NCI-H748 (cell line): ENCODE measurements at regions not wholly inside any gene's neighbourhood (a gene's known extent, or its start where the extent isn't known, plus 50 kb on each side); places are given as distances from the start of the nearest gene placed in this dataset.
"Not testable (repeated sequence)": the region's sequence is repeated elsewhere in the genome, so short reads cannot be mapped to it uniquely, and the experiment has no call there.

Experiments
- DNase-seq: peaks from one replicate; lab custom pipeline; 2025; ENCODE audit not compliant: unreplicated experiment; lab: John Stamatoyannopoulos, UW

DNA sequence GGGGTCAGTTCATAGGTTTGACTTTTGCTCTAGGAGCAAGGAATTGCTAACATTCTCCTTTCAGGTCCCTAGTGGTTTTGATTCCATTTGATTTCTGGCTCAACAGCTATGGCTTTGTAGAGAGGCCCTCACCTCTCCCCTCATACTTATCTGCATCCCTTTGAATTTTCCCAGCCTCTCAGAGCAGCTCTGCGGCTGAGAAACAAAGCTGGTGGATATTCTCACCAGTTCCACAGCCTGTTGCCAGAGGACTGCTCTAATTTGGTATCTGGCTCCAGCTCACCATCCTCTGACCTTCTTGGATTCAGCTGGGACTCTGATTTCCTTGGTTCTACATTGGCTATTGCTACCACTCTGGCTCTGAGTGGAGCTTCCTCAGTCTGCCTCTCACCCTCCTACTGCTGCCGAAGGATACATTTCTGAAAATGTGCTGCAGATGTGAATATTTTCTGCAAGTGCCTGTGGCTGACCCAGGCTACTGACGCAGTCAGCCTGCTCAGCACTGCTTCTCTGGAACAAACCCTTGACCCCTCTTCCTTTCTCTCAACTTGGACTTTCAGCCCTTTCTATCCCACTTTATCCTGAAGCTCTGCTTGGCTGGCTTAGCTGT lies 110.9 kb upstream of the ENPEP start:
- DNase-seq = no peak

DNA sequence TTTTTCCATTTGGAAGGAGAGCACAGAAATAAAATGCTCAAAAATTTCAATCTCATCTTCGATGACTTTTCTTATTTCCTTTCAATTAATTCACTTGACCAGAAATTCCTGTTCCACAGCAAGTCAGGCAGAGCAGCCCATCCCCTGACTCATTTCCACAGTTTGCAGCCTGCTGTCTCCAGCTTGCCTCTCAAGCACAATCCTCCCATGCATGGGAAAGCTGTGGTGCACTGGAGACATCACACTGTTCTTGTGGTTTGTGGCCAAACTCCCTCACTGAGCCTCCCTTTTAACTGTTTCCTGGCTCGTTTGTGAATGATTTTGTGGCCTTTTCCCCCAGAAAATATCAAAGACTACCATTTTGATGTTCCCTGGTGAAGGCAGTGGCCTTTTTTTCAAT lies 114.0 kb upstream of the ENPEP start:
- no peak for DNase-seq

DNA sequence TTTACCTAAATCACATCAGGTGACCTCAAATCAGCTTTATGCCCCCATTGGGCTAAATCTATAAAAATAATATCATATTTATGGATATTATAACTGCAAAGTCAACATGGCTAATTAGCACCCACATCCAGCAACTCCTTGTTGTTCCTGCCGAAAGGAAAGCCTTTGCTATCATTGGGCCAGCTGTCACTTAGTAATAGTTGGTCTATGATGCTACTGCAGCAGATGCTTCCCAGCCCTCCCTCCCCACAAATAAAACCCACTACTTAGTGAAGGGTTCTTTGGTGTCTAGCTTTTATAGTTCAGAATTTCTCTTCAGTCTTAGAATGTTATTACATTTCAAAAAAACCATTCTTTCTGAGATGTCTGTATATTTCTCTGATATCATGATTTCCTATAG lies 116.9 kb upstream of the ENPEP start:
- no peak for DNase-seq

DNA sequence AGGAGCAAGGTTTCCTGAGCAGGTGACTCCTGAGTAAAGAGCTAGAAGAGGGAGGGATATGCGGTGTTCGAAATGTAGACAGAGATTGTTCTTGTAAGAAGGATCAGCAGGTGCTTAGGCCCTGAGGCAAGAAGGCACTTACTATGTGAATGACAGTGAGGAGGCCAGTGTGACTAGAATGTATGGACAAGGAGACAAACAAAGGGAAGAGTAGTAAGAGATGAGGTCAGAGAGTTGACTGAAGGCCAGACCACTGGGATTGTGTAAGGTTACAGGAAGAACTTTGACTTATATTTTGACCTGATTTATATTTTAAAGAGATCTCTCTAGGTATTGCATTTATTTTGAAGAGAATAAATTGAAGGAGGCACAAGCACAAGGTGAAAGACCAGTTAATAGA lies 118.4 kb upstream of the ENPEP start:
- DNase-seq = no peak

DNA sequence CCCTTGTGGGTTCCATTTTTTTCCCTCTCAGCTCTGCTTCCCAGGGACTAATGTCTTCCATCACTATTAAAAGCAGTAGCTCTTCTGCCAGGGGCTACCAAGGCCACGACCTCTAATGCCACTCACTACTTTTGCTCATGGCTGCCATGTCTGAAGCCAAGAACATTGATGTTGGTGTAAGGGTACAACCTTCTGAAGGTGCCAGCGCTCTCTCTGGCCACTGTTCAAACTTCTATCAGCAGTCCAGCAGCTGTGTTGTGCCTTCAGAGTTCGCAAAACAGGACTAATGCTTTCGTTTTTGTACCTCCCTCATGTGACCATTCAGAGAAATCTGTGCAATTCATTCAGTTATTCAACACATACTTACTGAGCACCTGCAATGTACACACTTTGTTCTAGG lies 121.5 kb upstream of the ENPEP start:
- DNase-seq = no peak

DNA sequence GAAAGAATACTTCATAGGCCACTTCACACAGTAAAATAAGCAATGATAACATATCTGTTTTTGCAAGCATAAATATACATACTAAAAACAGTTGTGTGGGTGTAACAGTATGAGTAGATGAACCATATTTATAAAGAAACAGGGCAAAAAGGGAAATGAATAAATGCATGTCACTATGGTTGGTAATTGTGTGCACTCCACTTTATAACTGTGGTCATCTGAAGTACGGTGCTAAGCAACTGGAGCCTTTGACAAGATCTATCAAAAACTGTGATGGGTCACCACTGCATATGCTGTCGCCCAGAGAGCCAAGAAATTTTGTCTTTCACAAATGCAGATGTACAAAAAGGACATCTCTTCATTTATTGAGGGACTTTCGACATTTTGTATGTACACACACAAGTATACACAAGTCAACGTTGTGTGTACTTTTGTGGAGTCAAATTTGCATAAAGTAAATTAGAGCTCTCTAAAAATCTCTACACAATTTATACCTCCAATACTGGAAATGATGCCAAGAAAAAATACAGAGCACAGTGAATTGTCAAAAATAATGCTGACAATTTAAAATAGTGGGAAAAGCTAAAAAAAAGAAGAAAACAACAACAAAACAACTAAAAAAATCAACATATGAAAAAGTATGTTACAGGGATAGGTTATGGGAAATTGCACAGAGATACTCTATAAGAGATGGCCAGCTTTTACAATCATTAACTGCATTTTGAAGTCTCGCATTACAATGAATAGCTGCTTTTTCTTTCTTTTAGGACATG lies 123.1 kb upstream of the ENPEP start:
- DNase-seq = no peak

DNA sequence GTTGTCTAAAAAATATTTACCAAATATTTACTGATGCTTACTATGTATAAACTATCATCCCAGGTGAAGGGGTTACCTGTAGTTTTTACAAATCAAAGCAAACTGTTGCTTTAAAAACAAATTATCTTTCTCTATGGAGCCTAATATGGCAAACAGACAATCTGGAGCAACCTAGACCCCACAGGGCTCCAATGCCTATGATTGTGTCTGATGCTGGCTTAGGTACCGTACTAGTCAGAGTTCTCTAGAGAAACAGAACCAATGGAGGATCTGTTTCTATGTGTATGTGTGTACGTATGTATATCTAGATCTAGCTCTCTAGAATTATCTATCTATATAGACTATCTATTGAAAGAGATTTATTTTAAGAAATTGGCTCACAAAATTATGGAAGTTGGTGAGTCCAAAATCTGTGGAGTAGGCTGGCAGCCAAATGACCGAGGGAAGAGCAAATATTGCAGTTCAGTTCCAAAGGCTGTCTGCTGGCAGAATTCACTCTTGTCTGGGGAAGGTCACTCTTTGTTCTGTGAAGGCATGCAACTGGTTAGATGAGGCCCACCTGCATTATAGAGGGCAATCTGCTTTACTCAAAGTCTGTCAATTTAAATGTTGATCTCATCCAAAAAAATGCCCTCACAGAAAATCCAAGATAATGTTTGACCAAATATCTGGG lies 127.1 kb upstream of the ENPEP start:
- no peak for DNase-seq

DNA sequence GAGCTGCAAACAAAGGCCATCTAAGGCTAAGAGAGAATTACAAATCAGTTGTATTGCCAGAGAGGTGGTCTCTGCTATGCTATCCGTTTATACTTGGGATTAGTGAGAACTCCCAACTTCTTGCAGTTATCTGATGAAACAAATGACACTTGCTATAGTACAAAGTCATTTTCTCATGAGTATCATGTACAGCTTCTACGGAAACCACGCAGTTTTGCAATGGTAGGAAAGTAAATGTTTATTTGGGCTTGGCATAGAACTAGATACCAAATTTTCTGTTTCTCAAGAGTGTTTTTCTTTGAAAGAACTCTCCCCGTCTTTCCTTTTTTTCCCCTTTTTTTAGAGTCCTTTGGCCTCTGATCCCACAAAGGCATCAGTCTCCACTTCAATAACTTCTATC lies 128.2 kb upstream of the ENPEP start:
- no peak for DNase-seq

DNA sequence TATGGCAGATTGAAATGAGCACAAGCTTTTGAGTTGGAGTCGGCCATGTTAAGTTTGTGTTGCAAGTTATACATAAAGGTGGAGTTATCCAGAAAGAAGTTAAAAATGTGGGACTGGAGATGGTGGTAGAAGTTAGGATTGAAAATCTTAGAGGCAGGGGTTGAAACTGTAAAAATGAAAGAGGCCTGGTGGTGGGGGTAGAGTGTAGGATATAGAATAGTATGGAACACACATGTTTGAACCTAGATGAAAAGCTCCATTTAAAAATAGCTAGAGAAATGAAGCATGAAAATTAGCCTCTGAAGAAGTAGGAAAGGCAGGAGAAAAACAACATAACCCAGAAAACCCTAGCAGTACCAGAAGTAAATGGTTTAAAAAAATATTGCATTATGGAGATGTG lies 131.8 kb upstream of the ENPEP start:
- no peak for DNase-seq

DNA sequence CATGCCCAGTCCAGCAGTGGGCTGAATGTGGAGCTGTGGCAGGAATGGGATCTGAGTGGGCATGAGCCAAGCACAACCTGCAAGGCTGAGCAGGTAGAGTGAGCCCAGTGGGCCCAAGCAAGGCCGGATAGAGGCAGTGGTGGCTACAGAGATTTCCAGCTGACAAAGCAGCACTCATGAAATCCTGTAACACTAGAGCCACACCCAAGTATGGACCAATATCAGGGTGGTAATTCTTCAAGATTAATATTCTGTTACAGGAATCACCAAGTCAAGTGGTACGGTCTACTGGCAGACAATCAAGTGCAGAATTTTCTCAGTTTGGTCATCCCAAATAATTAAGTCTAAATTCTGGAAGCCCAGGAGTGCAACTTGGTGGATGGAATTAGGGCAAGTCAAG lies 132.4 kb upstream of the ENPEP start:
- DNase-seq = no peak

DNA sequence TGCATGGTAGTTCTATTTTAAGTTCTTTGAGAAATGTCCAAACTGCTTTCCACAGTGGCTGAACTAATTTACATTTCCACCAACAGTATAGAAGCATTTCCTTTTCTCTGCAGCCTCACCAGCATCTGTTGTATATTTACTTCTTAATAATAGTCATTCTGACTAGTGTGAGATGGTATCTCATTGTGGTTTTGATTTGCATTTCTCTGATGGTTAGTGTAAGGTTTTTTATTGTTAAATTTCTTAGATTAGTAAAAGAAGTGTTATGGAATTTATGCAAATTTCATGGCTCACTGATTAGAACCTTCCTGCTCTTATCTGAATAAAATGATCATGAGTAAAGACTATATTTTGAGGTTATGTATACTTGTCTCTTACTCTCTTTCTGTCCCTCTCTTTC lies 134.8 kb upstream of the ENPEP start:
- not testable (repeated sequence) for DNase-seq

DNA sequence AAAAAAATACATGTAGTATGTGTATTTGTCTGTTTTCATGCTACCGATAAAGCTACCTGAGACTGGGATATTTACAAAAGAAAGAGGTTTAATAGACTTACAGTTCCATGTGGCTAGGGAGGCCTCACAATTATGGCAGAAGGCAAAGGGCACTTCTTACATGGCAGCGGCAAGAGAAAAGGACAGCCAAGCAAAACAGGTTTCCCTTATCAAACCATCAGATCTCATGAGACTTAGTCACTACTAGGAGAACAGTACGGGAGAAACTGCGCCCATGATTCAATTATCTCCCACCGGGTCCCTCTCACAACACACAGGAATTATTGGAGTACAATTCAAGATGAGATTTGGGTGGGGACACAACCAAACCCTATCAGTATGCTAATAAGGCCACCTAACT lies 137.0 kb upstream of the ELOVL6 start:
- DNase-seq = no peak

DNA sequence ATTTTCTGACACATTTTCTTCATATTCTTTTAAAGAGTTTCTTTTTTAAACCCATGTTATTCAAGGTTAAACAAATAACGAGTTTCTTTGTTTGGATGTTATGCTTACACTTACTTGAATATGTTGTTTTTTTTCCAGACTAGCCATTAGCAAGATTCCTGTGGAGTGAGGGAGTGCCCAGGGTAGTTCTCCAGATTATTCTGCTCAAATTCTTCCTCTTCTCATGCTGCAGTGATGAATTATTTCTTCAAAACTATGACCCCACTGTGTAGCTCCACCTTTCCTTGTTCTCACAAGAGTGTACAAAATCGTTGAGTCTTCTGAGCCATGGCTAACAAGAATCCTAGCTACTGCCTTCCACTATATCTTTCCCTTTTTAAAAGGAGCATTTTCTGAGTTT lies 134.1 kb upstream of the ELOVL6 start:
- DNase-seq = no peak

DNA sequence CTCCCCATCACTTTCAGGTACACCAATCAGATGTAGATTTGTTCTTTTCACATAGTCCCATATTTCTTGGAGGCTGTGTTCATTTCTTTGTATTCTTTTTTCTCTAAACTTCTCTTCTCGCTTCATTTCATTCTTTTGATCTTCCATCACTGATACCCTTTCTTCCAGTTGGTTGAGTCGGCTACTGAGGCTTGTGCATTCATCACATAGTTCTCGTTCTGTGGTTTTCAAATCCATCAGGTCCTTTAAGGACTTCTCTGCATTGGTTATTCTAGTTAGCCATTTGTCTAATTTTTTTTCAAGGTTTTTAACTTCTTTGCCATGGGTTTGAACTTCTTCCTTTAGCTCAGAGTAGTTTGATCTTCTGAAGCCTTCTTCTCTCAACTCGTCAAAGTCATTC lies 128.0 kb upstream of the ELOVL6 start:
- DNase-seq = not testable (repeated sequence)

DNA sequence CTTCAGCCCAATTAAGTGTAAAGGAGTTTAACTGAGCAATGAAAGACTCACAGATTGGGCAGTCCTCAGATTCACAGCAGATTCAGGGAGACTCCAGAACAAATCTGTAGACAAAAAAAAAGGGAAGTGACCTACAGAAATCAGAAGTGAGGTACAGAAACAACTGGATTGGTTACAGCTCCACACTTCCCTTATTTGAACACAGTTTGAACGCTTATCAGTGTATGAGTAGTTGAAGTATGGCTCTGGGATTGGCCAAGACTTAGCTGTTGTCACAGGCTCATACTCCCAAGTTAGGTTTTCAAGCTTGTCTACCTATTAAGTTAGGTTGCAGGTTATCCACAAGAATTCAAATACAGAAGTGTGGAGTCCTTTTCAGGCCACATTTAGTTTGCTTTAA lies 112.4 kb upstream of the ELOVL6 start:
- no peak for DNase-seq

DNA sequence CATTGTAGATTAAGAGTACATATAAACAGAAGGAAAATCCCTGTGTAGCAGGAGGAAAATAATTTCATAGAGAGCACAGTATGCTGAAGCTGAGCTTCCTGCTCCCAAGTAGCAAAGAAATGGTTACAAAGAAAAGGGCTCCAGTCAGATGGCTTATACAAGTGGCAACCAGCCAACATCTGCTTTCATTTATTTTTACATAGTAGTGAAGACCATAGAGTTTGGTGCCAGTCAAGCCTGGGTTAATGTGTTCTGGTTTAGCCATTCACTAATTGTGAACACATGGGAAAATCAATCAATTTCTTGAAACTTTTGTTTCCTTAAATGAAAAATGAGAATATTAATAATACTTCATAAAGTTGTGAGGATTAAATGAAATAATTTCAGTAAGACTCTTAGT lies 111.3 kb upstream of the ELOVL6 start:
- DNase-seq = no peak

DNA sequence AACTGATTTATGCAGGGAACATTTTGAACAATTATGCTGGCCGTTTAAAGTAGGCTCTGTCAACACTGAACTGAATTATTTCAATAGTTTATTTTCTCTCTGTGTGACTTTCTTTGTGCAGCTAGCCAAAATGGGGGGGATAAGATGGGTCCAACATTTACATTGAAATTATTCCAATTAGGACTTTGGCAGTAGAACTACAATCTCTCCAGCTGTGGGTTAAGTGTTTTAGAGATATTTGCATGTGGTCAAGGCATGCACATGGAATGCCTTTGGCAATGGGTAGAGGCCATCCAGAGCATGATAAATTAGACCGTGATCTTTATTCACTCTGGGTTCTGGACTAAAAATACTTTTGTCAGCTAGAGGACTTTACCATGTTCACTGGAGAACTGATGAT lies 107.9 kb upstream of the ELOVL6 start:
- peak; percentile 61 for DNase-seq

DNA sequence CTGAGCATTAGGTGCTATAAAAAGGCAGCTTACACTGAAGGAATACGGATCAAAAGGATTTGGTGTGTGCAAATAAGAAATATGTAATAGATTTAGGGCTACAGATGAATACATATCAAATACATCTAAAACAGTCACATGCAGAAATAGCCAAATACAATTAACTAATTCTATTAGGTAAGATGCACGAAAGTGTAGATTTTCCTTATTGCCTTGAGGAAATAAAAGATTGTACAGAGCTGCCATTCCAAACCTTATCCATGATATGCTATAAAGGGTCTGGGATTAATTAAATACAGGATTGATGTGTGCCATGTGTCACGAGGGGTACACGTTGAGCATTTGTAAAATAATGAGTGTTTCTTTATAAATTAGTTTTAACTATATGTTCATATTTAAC lies 107.0 kb upstream of the ELOVL6 start:
- DNase-seq = no peak

DNA sequence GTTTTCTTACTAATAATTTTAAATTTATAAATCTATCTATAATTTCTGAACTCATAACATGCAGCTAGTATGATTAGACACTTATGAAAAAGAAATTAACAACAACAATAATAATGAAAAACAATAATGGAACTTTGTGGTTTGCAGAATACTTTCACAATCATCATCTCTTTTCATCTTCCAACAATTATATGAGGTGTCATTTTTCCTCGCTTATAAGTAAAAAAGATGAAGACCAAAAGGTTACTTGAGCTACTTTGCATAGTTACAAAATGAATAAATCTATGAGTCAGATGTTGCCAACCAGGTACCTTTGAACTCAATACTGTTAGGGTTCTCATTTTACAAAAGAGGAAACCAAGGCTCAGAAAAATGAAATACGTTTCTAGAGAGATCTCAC lies 98.5 kb upstream of the ELOVL6 start:
- DNase-seq = no peak

DNA sequence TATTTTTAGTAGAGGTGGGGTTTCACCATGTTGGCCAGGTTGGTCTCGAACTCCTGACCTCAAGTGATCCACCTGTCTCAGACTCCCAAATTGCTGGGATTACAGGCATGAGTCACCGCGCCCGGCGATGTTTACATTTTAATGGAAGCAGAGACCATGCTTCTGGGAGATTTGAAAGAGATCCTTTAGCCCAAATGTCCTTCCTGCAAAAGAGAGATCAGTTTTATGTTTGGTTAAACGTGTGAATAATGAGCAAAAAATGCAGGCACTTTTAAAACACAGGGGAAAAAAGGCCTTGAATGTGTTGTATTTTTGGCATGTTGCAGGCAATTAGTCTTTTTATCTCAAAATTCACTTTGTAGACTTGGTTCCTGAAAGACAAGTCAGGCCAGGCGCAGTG lies 95.8 kb upstream of the ELOVL6 start:
- no peak for DNase-seq

DNA sequence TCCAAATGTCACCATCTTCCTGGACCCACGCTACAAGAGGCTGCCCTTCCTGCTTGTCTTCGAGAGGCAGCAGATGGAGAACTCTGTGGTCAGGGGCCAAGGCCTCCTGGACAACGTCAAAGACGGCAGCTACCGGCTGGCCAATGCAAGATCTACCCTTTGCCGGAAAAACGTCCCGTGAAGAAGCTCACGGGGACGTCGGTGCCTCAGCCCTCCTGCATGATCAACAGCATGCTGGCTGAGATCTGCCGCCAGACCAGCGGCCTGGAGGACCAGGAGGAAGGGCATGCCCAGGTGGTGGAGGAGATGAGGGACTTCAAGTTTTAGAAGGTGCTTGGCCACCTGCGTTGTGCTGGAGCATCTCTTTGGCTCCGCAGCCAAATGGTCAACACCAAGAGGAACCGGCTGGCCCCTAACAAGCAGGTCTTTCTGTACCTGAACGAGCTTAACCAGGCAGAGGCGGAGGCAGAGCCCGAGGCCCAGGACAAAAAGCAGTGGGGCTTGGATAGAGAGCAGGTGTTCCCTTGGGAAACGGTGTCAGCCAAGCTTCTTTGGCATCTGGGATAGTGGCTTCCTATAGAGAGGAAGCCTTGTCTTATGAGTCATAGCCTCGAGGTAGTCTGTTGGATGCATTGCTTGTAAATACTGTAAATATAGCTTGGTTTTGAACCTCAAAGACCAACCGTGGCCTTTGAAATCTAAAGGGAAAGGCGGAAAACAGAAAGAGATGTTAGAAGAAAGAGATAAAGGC lies 94.8 kb upstream of the ELOVL6 start:
- DNase-seq = no peak

DNA sequence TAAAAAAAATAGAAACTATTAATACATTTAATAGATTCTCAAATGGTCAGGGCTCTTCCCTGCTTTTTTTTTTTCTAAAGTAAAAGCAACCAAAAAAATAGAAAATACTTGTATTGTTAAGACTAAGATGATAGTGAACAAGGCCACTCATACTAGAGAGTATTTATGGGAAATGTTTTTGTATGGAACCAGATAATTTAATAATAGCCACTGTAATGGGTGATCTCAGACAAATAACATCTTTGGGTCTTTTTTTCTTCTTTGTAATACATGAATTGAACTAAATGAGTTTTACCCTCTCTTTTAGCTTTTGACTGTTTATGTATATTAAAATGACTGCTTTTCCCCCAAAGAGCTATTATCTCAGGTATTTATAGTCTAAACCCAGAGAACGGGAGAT lies 92.1 kb upstream of the ELOVL6 start:
- DNase-seq = no peak
